Superior temporal gyrus (tissue), 1 donor: ENCODE measurements at regions not wholly inside any gene's neighbourhood (a gene's known extent, or its start where the extent isn't known, plus 50 kb on each side); places are given as distances from the start of the nearest gene placed in this dataset.
"Not testable (repeated sequence)": the region's sequence is repeated elsewhere in the genome, so short reads cannot be mapped to it uniquely, and the experiment has no call there.

Experiments used
- DNase-seq: peaks from one replicate; pipeline ENCODE4 v3.0.0-alpha.2; 2016; ENCODE audit errors: extremely low spot score

DNA sequence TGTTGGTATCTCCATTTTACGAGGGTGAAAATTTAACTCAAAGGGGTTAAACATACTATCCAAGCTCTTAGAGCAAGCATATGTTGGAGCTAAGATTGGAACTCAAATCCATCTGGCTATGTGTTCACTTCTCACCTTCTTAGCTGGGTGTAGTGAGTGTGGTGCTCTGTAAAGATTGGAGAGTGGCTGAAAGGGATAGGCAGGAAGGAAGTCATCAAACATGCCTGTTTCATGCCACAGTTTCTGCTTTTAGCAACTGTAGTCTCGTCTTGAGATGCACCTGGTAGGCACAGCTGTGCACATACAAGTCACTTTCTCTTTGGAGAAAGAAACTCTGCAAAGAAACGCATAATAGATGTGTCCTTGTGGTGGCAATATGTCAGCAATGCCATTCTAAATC, 189.1 kb upstream of the MDFIC2 start:
- DNase-seq: no peak

- DNase-seq: no peak
Observed at GRCh38 chr3:70488816-70489215, 176.4 kb upstream of the MDFIC2 start.

DNA sequence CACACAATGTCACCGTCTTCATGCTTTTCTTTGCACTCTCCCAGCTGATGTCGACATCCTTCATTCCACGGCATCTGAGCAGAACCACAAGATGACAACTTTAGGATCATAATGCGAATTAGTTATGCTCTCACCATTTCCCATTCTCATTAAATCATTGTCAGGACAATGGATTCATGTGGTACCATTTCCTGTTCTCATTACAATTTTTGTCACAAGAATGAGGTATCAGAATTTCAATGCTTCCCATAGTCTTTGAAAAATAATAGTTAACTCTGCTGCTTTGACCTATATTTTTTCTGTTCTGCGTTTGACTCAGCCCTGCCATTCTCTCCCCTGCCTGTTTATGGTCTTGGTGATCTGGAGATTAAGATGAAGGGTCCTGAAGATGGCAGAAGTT, 175.7 kb upstream of the MDFIC2 start:
- DNase-seq: no peak

- DNase-seq: no peak
Observed at GRCh38 chr3:70486414-70487017, 174.1 kb upstream of the MDFIC2 start.

DNA sequence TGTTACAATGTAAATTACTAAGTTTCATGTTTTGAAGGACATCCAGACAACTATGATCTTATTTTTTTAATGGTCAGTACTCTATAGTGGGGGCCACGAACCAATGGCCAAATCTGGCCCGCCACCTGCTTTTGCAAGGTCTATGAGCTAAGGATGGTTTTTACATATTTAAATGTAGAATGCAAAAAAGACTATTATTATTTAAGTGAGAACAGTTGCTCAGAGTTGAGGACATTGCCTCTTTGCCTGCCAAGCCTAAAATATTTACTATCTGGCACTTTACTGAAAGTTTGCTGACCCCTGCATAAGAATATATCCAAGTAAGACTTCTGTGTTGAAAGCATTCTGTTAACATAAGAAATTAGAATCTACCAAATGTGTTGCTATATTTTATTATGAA, 163.7 kb upstream of the MDFIC2 start:
- no peak for DNase-seq

DNA sequence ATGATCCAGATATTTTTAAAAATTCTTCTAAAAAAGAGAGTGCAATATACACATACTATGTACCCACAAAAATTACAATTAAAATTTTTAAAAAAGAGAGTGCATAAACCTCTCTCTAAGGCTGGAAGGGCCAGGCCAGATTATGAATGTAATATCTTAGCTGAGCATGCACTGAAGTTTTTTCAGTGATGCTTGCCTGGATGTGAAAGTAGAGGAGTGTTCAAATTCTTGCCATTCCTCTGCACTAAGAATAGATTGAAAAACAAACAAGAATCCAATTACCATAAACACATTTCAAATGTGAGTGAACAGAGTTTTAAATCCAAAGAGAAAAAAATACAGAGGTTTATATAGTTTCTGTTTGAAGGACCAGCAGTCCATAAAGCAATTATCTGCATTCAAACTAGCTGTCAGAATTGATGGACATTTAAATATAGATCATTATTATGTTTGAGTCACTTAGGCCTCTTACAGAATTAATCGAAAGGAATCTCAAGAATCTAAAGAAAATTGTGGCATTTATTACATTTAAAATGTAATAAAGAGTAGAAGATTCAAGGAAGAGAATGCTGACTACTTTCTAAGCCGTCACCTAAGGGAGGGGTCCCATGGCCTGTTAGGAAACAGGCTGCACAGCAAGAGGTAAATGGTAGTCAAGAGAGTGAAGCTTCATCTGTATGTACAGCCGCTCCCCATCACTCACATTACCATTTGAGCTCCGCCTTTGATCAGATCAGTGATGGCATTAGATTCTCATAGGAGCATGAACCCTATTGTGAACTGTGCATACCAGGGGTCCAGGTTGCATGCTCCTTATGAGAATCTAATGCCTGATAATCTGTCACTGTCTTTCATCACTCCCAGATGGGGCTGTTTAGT, 159.3 kb upstream of the MDFIC2 start:
- no peak for DNase-seq

- DNase-seq: no peak
Observed at GRCh38 chr3:70466096-70466495, 153.7 kb upstream of the MDFIC2 start.

DNA sequence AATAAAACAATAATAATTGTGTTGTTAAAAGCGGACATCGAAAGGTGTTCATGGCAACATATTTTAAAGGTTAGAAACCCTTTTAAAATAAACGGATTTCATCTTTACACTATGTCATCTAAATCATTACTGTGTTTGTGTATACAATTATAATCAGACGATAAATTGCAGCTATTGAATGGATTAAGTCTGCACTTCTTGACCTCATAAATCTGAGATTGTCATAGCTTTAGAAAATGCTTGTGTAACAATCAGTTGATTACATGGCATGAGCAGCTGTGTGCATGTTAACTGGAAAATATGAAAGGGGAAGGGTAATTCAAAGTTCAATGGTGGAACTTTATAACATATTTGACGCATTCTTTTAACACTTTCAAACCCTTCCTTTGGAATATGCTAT, 152.4 kb upstream of the MDFIC2 start:
- no peak for DNase-seq

DNA sequence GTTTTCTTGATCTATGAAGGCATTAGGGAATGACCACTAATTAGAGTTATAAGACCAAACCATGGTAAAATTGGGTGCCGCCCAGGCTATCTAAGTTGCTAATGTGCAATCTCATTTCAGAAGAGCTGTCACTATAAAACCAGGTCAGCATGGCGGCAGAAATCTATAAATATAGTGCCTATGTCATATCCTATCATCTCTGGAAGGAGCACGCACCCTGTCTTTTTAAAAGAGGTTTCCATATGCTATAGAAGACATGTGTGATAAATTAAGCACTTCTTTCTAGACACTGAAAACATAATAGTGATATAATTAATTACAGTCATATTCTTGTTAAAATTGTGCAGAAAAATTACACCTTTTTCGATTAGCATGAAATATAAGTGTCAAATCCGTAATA, 152.0 kb upstream of the MDFIC2 start:
- no peak for DNase-seq

- not testable (repeated sequence) for DNase-seq
Observed at GRCh38 chr3:70450220-70450619, 137.8 kb upstream of the MDFIC2 start.

DNA sequence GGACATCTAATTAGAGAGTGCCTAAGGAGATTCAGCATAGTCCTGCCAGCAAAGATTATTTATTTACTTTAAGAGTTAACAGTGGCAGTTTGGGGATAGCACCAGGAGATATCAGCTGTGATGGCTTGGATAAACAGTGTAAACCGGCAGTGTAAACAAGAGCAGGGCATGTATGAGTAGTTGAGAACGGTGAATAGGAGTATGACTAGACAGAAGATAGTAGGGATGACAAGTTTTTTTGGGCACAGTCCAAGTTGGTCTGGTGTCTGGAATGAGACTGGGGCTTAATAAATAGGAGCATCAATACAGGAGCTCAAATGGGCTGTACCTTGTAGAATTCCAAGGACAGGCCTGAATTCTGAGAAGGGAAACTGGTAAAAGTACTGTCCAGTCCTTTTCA, 123.0 kb upstream of the MDFIC2 start:
- DNase-seq: not testable (repeated sequence)

DNA sequence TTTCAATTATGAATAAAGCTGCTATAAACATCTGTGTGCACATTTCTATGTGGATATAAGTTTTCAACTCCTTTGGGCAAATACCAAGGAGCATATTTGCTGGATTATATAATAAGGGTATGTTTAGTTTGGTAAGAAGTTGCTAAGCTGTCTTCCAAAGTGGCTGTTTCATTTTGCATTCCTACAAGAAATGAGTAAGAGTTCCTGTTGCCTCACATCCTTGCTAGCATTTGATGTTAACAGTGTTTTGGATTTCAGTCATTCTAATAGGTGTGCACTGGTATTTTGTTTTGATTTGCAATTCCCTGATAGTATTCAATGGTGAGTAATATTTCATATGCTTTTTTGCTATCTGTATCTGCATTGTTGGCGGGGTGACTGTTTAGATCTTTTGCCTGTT, 120.7 kb upstream of the MDFIC2 start:
- DNase-seq: no peak

DNA sequence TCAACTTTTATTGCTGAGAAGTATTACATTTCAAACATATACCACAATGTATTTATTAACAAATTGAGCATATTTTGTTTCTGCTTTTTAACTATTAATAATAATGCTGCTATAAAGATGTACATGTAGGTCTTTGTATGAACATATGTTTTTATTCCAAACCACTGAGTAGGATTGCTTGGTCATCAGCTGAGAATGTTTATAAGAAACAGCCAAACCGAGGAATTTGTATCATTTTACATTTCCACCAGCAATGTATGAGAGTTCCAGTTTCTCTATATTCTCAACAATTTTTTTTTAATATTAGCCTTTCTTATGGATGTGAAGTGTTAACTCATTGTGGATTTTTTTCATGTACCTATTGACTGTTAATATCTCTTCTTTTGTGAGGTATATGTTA, 119.5 kb upstream of the MDFIC2 start:
- no peak for DNase-seq

DNA sequence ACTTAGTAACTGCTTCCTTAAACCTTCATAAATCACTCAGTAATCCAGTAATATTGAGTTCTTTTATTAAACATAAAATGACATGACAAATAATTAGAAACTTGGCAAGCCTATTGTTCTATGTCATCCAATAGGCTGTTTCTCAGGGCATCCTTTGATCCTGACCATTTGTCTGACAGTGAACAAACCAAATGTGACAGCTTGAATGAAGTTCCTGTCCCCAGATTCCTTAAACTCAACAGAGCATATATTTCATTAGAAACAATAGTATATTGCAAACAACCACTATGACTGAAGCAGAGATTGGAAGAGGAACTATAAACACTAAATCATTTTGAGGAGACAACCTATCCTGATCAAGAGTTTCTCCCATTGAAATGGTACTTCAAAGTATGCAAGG, 113.6 kb upstream of the MDFIC2 start:
- DNase-seq: no peak

DNA sequence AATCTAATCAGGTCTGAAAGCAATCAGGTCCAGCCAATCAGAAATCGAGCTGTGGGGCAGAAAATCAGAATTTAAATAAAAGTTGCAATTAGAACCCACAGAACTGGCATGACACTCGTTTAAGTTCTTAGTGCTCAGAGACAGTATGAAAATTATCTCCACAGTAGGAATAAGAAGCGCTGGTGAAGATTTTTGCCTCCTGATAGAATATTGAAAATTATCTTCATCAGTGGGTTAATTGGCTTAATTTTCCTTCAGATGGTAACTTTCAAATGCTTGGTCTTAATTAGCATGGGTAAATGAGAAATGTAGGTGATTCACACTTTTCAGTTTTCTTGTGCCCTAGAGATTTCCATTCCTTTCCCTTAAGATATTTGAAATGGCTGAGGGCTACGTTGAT, 109.1 kb upstream of the MDFIC2 start:
- no peak for DNase-seq

DNA sequence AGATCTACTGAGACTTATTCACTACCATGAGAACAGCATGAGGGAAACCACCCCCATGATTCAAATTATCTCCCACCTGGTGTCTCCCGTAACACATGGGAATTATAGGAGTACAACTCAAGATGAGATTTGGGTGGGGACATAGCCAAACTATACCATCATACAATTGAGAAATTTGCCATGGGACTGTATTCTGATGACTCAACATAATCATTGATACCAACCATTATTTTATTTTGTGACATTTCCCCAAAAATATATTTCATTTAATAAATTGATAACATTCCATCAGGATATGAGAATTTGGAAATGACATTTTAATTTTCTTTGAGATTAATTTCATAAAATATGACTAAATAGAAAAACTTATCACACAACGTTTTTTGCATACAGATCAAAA, 96.6 kb upstream of the MDFIC2 start:
- DNase-seq: no peak

- no peak for DNase-seq
Observed at GRCh38 chr3:70400194-70400593, 87.8 kb upstream of the MDFIC2 start.

- DNase-seq: no peak
Observed at GRCh38 chr3:70393881-70394612, 81.6 kb upstream of the MDFIC2 start.

GRCh38 chr3:70392227-70392626, 79.8 kb upstream of the MDFIC2 start:
- no peak for DNase-seq

DNA sequence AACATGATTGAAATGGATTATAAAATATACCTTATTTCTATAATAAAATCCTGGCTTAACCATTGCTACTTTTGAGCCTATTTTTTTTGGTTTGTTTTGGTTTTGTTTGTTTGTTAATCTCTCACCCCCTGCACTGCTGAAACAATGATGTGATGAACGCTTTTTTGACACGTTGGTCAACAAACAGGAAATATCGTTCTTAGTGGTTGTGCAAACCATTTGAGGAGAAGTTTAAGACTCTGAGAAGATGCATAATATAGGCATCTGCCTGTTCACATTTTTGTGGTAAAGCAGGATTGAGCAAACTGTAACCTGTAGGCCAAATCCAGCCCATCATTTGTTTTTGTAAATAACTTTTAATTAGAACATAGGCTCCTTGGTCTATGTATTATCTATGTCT, 75.5 kb upstream of the MDFIC2 start:
- no peak for DNase-seq

DNA sequence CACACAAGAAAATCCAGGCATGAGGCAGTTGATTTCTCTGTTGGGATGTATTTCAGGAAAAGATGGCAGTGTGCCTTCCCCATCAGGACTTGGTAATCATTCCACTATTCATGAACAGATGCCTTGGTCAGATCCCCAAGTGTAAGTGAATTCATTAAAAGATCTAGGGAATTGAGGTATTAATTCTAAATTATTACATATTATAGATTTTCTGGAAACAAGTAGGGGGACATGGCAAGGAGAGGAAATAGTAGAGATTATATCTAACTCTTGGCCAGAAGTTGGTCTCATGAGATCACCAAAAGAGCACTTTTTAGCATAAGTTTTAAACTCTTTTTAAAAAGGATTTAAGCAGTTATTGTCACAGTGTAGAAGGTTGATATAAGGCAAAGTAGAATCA, 74.4 kb upstream of the MDFIC2 start:
- no peak for DNase-seq

DNA sequence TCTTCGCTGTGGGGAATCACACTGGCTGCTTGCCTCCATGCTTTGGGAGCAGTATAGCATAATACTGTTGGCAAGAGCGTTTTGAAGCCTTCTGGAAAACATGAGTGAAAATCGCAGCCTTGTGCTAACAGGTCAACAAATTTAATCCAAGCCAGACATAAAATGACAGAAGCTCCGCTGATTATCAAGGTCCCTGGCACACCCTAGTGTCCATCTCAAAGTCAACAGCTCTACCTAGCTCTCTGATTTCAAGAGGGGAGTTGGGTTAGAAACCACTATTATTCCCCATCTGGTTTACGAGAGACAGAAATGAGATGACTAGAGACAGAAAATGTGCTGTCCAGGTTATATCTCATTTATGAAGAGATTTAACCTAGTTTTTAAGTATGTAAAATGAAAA, 73.6 kb upstream of the MDFIC2 start:
- no peak for DNase-seq

DNA sequence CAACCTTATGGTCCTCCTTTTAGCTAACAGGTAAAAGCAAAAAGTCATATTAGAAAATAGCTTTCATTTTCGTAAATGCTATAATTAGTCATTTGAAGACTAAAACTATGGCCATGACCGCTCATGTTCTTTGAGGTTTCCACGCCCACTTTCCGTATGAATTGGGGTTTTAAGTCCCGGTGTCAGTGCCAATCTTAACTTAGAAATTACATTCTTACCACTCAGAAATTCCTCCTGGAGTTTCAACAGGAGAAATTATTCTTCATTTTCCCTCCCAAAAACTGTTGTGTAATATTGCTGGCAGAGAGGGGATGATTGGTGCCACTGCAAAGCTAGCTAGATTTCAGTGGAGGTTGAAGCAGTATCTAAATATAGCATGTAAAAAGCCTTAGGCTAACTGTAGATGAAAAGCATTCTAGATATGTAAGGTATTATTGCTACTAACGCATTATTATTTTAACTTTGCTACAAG, 71.0 kb upstream of the MDFIC2 start:
- no peak for DNase-seq
